ENCODE measurements at regions not wholly inside any gene's neighbourhood (a gene's known extent, or its start where the extent isn't known, plus 50 kb on each side); places are given as distances from the start of the nearest gene placed in this dataset.
A peak's percentile ranks its signal among the peaks of the same experiment; 100 is the strongest.

GRCh38 chr2:196268538-196269338 is 97.4 kb upstream of the STK17B start (continued):
- TF ChIP-seq ZFP30 (CRISPR knock-in tag; IDR thresholded peaks at IDR 0.05; ENCODE audit: borderline replicate concordance) (no peak), ZNF280B (CRISPR knock-in tag; IDR thresholded peaks at IDR 0.05) (no peak), RBM39 (optimal IDR thresholded peaks at IDR 0.05; ENCODE audit: low read depth, low read length) (no peak), MYNN (IDR thresholded peaks at IDR 0.05) (no peak), MYNN (CRISPR knock-in tag; IDR thresholded peaks at IDR 0.05) (no peak), SOX6 (IDR thresholded peaks at IDR 0.05) (0 out of 2 replicates have a peak, but pooled peaks have one; percentile 13), ZNF639 (CRISPR knock-in tag; conservative IDR thresholded peaks at IDR 0.05 in 1 of 2, IDR thresholded peaks at IDR 0.05 in 1 of 2) (no peak), TCF15 (CRISPR knock-in tag; IDR thresholded peaks at IDR 0.05) (no peak), PHF20 (IDR thresholded peaks at IDR 0.05; ENCODE audit: partially characterized antibody) (no peak), ZNF76 (CRISPR knock-in tag; IDR thresholded peaks at IDR 0.05; ENCODE audit: borderline replicate concordance) (no peak), ZEB2 (IDR thresholded peaks at IDR 0.05) (0 out of 2 replicates have a peak, but pooled peaks have one; percentile 22), ILF3 (IDR thresholded peaks at IDR 0.05; ENCODE audit: borderline replicate concordance) (no peak), CTCF (IDR thresholded peaks at IDR 0.05 in 2 of 3, conservative IDR thresholded peaks at IDR 0.05 in 1 of 3; ENCODE audit: insufficient read depth in 2 of 3, low read depth in 1 of 3, low read length in 3 of 3) (no peak), ZNF134 (CRISPR knock-in tag; conservative IDR thresholded peaks at IDR 0.05) (no peak), ATF3 (IDR thresholded peaks at IDR 0.05) (0 out of 2 replicates have a peak, but pooled peaks have one; percentile 12), ATF3 (CRISPR knock-in tag; conservative IDR thresholded peaks at IDR 0.05) (no peak), PTTG1 (tag; IDR thresholded peaks at IDR 0.05; ENCODE audit: low read depth) (no peak), HDAC3 (IDR thresholded peaks at IDR 0.05; ENCODE audit: borderline replicate concordance, partially characterized antibody) (no peak), COPS2 (conservative IDR thresholded peaks at IDR 0.05) (no peak), GTF2A2 (tag; IDR thresholded peaks at IDR 0.05) (no peak), PML (IDR thresholded peaks at IDR 0.05; ENCODE audit: low read length) (no peak), MYC (IDR thresholded peaks at IDR 0.05; ENCODE audit: low read depth, low read length) (no peak), MYC (CRISPR knock-in tag; IDR thresholded peaks at IDR 0.05; ENCODE audit: borderline replicate concordance, low read depth) (no peak), ZFP1 (CRISPR knock-in tag; IDR thresholded peaks at IDR 0.05) (no peak)
